ENCODE measurements at regions not wholly inside any gene's neighbourhood (a gene's known extent, or its start where the extent isn't known, plus 50 kb on each side); places are given as distances from the start of the nearest gene placed in this dataset.

DNA sequence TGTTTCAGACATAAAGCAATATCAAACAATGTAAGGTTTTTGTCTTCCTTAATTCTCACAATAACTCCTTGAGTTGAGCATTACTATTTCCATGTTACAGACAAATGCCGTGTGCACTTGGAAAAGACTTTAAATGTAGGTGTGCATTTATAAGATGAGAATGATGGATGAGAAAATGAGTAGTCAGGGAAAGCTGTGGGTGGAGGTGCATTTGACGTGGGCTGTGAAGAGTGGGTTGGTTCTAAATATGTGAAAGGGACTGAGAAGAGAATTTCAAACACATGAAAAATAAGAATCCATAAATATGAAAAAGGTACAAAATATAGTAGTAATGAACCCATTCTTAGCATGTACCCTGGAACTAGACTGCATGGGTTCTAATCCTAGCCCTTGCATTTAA, 171.6 kb upstream of the PPP2R2B start:
- TF ChIP-seq, protein P1, sequence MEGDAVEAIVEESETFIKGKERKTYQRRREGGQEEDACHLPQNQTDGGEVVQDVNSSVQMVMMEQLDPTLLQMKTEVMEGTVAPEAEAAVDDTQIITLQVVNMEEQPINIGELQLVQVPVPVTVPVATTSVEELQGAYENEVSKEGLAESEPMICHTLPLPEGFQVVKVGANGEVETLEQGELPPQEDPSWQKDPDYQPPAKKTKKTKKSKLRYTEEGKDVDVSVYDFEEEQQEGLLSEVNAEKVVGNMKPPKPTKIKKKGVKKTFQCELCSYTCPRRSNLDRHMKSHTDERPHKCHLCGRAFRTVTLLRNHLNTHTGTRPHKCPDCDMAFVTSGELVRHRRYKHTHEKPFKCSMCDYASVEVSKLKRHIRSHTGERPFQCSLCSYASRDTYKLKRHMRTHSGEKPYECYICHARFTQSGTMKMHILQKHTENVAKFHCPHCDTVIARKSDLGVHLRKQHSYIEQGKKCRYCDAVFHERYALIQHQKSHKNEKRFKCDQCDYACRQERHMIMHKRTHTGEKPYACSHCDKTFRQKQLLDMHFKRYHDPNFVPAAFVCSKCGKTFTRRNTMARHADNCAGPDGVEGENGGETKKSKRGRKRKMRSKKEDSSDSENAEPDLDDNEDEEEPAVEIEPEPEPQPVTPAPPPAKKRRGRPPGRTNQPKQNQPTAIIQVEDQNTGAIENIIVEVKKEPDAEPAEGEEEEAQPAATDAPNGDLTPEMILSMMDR (IDR thresholded peaks at IDR 0.05): no peak

DNA sequence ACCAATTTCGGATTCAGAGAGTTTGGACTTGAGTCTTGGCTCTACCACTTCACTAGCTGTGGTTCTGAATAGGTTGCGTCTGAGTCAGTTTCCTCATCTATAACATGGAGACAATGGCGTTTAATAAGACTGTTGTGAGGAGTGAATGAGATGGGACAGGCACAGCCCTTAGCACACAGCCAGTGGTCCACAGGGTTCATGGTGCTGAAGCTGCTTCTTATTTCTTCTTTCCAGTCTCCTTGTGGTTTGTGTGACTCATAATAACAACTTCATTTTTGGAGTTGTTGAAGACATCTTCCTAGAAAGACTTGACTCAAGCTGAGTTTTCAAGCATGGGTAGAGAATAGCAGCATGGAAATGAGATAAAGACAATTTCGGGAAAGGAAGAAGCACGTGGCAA, 172.6 kb upstream of the PPP2R2B start:
- TF ChIP-seq, protein P1 (IDR thresholded peaks at IDR 0.05): no peak

DNA sequence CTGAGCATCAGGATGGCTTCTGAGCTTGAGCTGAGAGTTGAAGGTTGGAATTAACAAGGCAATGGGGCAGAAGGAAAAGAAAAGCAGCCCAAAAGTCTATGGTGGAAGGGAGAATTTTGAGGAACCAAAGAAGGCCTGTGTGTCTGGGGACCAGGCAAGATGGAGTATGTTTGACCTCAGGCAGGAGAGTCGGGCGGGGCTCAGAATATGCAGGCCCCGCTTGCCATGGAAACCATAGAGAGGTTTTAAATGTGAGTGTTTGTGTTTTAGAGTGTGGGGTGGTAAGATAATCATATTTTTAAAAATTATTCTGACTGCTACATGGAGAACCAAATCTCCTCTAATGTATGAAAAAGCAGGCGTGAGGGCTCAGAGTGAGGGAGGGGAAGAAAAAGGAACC, 174.0 kb upstream of the PPP2R2B start:
- TF ChIP-seq, protein P1 (IDR thresholded peaks at IDR 0.05): no peak

DNA sequence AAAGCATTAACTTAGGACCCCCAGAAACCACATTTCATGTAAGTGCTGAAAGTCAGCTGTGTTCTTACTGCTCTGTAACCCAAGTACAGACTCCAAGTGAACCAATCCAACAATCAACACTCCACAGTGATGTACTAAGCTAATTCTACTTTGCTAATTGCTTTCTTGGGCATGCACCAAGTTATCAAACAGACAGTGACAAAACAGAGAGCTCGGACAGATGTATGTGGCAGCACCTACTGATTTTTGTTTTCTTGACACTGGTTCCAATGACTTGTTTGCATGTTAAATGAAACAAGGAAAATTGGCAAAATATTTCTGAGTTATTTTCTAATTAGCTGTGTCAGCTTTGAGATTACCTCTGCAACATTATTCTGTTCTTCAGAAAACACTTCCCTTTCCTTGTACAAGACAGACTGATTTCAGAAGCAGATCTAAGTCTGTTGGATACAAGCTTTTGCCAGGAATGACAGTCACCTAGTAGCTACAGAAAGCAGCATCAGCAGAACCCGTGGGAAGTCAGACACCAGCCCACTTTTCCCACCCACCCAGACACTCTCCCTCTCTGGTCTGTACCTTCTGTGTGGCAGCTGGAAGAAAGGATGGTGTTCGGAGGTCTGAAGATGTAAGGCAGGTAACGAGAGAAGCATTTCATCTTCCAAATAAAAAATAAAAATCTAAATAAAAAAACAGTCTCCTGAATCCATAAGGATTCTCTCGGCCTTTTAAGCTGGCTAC, 176.7 kb upstream of the PPP2R2B start:
- TF ChIP-seq, protein P1 (IDR thresholded peaks at IDR 0.05): no peak

DNA sequence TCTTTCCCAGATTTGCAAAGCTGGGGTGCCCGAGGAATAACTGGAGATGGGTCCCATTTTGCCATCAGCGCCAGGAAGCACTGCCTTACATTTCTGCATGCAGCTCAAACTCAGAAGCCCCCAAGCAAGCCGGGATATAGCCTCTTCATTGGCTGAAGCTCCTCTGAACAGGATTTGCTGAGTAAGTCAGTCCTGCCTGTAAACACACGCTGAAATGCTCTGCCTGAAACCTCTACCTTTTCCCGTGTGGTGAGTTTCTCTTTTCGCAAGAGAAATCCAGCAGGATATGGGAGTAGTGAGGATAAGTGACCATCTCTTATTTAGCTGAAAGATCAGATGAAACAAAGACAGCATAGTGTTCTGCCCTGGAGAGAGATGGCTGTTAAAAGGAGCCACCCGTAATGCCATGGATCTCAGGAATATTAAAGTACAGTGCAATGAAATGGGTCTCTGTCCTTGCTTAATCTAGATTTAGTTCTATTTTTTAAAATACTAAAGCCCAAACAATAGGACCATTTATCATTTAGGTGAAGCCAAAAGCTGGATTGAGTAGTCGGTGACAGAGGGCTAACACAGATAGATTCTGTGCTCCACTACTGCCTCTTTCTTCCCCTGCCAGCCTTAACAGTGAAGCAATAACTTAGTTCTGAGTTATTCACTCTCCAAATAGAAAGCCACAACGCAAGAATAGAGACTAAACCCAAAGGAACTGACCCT, 177.5 kb upstream of the PPP2R2B start:
- TF ChIP-seq, protein P1 (IDR thresholded peaks at IDR 0.05): no peak

DNA sequence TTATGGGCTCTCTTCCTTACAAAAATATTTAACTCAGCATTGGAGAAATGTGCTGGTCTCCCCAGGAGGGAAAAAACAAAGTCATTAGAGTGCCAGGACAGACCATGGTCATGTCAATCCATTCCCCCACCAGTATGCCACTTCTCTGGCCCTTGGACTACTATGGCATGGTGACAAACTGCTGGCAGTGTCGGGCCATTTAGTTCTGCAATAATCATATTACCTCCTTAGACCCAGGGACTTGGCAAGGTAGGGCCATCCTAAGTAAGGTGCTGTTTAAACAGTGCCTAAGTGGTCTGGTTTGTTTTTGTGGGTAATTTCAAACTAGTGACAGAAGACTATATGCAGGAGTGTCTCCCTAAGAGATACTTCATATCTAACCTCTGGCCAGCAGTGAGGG, 177.8 kb upstream of the STK32A start:
- TF ChIP-seq, protein P1 (IDR thresholded peaks at IDR 0.05): no peak

DNA sequence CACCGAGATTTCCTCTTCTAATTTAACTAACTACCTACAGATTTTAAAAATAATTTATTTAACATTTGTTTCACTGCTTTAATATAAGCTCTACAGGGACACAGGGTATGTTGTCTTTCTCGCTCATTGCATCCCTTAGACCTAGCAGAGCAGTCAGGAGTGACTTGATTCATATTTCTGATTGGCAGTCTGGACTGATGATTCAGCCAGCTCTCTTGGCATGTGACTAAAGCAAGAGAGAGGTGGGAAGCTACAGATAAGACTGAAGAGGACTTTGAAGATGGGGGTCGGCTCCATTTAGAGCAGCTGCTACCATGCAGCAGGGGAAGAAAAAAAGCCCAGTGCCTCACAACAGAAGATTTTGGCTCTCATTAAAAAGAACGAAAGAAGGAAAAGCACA, 173.4 kb upstream of the STK32A start:
- TF ChIP-seq, protein P1 (IDR thresholded peaks at IDR 0.05): no peak

Data from LNCAP (cell line).